Activated CD4-positive, alpha-beta memory T cell treated with anti-CD3 and anti-CD28 coated beads, Interleukin-2, amount 10 ng/mL, durations not matched to agents 7 days and 5 days (primary cell): ENCODE measurements at regions not wholly inside any gene's neighbourhood (a gene's known extent, or its start where the extent isn't known, plus 50 kb on each side); places are given as distances from the start of the nearest gene placed in this dataset.

Experiments
- CTCF ChIA-PET: fragments of 350-600 bp; sonication (Branson Sonifier 250); formaldehyde crosslinking; loops from one replicate; lab custom pipeline; 2021; ENCODE audit warnings: antibody characterized with exemption, inconsistent platforms; lab: Charles Lee
- POLR2A ChIA-PET: fragments of 350-600 bp; sonication (Branson Sonifier 250); formaldehyde crosslinking; loops from one replicate; lab custom pipeline; 2021; ENCODE audit warnings: antibody characterized with exemption; lab: Charles Lee
- DNase-seq: peaks from one replicate; pipeline ENCODE4 v3.0.0-alpha.2; 2020
- H3K27ac Mint-ChIP-seq: one replicate; pipeline ENCODE4 v1.8.0; 2021; ENCODE audit warnings: mild to moderate bottlenecking, mixed read lengths
- H3K27me3 Mint-ChIP-seq: one replicate; pipeline ENCODE4 v1.8.0; 2021; ENCODE audit warnings: mixed read lengths
- H3K36me3 Mint-ChIP-seq: one replicate; pipeline ENCODE4 v1.8.0; 2021; ENCODE audit warnings: low read depth, mixed read lengths
- H3K4me1 Mint-ChIP-seq: one replicate; pipeline ENCODE4 v1.8.0; 2021; ENCODE audit warnings: mixed read lengths
- H3K4me3 Mint-ChIP-seq: one replicate; pipeline ENCODE4 v1.8.0; 2021; ENCODE audit warnings: mild to moderate bottlenecking, mixed read lengths
- H3K9me3 Mint-ChIP-seq: one replicate; pipeline ENCODE4 v1.8.0; 2021; ENCODE audit warnings: mixed read lengths

DNA sequence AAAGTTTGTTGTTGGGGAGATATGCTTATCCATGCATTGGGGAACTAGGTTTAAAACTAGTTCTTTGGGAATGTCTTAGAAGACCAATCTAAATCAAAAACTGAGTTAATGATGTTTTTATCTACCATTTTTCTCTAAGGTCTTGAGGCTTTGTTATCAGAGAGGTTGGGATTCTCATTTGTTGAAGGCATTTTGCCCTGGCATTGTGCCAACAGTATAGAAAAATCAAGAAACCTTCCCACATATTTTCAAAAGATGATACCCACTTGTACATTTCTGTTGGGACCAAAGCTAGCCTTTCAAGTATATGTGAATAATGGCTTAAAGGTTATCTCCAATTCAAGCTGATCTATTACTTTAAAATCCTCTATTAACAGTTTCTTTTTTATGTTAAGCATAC lies 419.8 kb upstream of the KIF2A start:
- ChIA-PET POLR2A (no interaction called here), CTCF (no interaction called here)
- H3K4me3 Mint-ChIP-seq: no peak overlapping the region
- no peaks in the 10 kb centered on the region for H3K27me3 Mint-ChIP-seq
- H3K36me3 Mint-ChIP-seq: no peaks in the 10 kb centered on the region
- no peak overlapping the region for H3K27ac Mint-ChIP-seq
- DNase-seq: no peak
- no peaks in the 10 kb centered on the region for H3K4me1 Mint-ChIP-seq
- no peaks in the 10 kb centered on the region for H3K9me3 Mint-ChIP-seq

DNA sequence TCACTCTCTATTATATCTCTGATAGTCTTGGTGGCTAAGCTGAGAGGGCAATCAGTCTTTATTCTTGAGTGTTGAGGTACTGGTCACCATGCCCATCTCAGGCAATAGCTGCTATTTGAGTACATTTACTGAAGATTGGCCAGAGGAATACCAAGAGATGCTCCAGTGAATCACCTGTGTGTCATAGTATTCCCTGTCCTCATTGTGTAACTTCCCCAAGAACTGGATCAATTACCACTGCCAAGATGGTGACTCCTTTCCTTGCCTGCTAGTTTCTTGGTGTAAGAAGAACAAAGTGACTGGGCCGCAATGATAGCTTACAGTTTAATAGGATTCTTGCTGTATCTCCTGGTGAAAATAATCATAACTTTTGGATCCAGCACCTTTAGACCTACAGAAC lies 418.7 kb upstream of the KIF2A start:
- ChIA-PET POLR2A (no interaction called here), CTCF (no interaction called here)
- Mint-ChIP-seq H3K4me1 (no peaks in the 10 kb centered on the region), H3K27ac (no peak overlapping the region), H3K27me3 (no peaks in the 10 kb centered on the region), H3K9me3 (no peaks in the 10 kb centered on the region), H3K36me3 (no peaks in the 10 kb centered on the region), H3K4me3 (no peak overlapping the region)
- DNase-seq: no peak

DNA sequence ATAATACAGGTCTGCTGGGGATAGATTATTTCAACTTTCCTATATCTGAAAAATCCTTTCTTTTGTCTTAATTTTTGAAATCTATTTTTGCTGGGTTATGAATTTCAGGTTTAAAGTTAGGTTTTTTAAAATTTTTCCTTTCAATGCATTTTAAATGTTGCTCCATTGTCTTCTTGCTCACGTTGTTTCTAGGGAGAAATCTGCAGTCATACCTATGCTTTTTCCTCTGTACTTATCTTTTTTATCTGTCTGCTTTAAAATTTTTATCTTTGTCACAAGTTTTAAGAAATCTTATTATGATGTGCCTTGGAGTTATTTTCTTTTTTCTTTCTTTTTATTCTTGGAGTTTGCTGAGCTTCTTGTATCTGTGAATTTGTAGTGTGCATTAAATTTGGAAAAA lies 412.0 kb upstream of the KIF2A start:
- H3K27ac Mint-ChIP-seq: no peak overlapping the region
- no peak overlapping the region for H3K4me3 Mint-ChIP-seq
- DNase-seq: no peak
- no peaks in the 10 kb centered on the region for H3K9me3 Mint-ChIP-seq
- no peaks in the 10 kb centered on the region for H3K36me3 Mint-ChIP-seq
- ChIA-PET POLR2A (no interaction called here), CTCF (no interaction called here)
- no peaks in the 10 kb centered on the region for H3K4me1 Mint-ChIP-seq
- H3K27me3 Mint-ChIP-seq: no peaks in the 10 kb centered on the region

DNA sequence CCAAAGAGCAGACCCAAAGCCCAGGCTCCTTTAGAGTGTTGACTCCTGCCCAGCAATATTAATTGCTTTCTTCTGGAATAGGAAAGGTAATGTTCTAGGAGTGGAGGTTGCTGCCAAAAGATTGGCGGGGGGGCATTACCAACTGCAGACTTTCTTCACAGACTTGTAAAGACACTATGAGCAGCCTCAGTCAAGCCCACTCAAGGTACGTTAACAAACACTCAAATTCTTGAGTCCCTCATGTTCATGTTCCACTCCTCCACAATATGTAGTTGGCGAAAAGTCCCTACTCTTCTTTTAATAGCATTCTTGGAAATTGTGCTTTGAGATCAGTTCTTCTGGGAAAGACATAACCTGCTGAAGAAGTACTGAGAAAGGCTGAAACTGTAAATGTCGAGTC lies 409.2 kb upstream of the KIF2A start:
- H3K27me3 Mint-ChIP-seq: no peaks in the 10 kb centered on the region
- no peak overlapping the region for H3K27ac Mint-ChIP-seq
- H3K9me3 Mint-ChIP-seq: no peaks in the 10 kb centered on the region
- ChIA-PET POLR2A (no interaction called here), CTCF (no interaction called here)
- H3K4me3 Mint-ChIP-seq: no peak overlapping the region
- DNase-seq: no peak
- no peaks in the 10 kb centered on the region for H3K36me3 Mint-ChIP-seq
- no peaks in the 10 kb centered on the region for H3K4me1 Mint-ChIP-seq

DNA sequence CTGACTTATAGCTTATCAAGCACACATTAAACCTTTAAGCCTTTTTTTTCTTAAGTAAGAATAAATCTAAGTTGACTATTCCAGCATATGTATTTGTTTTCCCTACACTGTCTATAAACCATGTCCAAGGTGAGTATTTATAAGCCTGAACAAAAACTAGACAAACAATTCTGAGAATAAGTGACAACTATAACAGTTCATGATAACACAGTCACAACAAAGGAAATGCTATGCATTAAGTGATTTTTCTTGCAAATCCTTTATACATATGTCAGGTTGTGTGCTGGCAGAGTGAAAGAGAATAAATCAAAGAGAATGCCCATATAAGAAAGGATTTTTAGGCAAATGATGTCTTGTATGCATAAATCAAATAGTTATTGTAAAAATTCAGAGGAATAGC lies 408.8 kb upstream of the KIF2A start:
- ChIA-PET CTCF (no interaction called here), POLR2A (no interaction called here)
- Mint-ChIP-seq H3K36me3 (no peaks in the 10 kb centered on the region), H3K4me1 (no peaks in the 10 kb centered on the region), H3K9me3 (no peaks in the 10 kb centered on the region), H3K27ac (no peak overlapping the region), H3K4me3 (no peak overlapping the region), H3K27me3 (no peaks in the 10 kb centered on the region)
- no peak for DNase-seq

DNA sequence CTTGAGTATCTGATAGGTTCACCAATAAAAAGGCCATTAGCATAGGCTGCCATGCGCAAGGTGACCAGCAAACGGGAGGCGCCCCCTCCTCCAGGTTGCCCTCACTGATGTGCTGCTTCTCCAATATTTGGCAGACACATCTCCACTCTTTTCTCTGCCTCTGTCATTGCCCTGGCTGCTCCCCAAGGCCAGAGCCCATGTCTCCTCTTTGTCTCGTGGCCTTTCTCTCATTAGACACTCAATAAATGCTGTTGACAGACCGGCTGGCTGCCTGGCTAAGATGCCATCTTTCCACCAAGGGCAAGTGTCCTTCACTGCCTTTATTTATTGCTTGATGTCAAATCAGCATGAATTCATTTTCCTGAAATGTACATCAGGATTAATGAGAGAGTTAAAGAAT lies 404.0 kb upstream of the KIF2A start:
- no peak for DNase-seq
- no peaks in the 10 kb centered on the region for H3K9me3 Mint-ChIP-seq
- no peaks in the 10 kb centered on the region for H3K4me1 Mint-ChIP-seq
- ChIA-PET POLR2A (no interaction called here), CTCF (no interaction called here)
- H3K27me3 Mint-ChIP-seq: no peaks in the 10 kb centered on the region
- H3K27ac Mint-ChIP-seq: no peak overlapping the region
- no peak overlapping the region for H3K4me3 Mint-ChIP-seq
- H3K36me3 Mint-ChIP-seq: no peaks in the 10 kb centered on the region

DNA sequence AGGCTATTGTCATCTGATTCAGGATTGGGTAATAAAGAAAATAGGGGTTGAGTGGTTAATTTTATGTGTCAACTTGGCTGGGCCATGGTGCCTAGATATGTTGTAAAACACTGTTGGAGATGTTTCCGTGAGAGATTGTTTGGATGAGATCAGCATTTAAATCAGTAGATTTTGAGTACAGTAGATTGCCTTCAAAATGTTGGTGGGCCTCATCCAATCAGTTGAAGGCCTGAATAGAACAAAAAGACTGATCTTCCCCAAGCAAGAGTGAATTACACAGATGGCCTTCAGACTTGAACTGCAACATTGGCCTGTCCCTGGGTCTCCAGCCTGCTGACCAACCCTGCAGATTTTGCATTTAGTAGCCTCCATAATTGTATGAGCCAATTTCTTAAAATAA lies 401.3 kb upstream of the KIF2A start:
- Mint-ChIP-seq H3K27ac (no peak overlapping the region), H3K27me3 (no peaks in the 10 kb centered on the region), H3K4me1 (no peaks in the 10 kb centered on the region), H3K4me3 (no peak overlapping the region), H3K9me3 (no peaks in the 10 kb centered on the region), H3K36me3 (no peaks in the 10 kb centered on the region)
- CTCF ChIA-PET: no interaction called here
- POLR2A ChIA-PET: no interaction called here
- no peak for DNase-seq

DNA sequence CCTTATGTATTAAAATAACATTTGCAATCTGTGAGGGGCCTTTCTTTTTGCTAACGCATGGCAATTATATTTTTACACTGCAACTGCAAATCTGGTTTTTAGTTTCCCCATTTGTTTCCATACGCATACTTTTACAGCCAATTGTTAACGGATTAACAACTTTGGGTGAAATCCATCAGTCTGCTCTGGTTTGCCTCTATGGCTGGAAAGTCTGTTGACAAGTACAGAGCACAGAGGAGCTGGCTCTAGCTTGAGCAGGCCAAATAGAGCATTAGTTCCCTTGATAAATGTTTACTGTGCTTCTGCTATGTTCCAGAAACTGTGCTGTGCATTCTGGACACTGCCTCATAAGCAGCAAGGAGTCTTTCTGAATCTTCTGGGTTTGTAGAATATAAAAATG lies 400.4 kb upstream of the KIF2A start:
- Mint-ChIP-seq H3K27ac (no peak overlapping the region), H3K36me3 (no peaks in the 10 kb centered on the region), H3K9me3 (no peaks in the 10 kb centered on the region), H3K27me3 (no peaks in the 10 kb centered on the region), H3K4me3 (no peak overlapping the region), H3K4me1 (no peaks in the 10 kb centered on the region)
- ChIA-PET POLR2A (no interaction called here), CTCF (no interaction called here)
- no peak for DNase-seq

DNA sequence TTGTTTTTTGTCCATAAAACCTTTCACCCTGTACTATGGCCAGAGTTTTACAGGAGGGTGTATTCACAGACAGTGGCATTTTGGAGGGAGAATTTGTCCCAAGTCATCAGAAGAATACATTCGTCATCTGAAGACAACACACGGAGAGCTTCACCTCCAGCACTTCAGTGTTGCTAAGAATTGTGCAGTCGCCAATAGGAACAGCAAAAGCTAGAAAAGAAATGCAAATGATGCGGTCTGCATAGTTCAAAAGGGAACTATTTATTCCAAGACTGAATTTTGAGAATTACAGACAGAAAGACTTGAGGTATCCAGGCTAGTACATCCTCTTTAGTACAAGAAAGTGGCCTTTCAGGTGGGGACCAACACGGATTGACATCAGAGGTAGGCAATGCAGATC lies 399.2 kb upstream of the KIF2A start:
- no peak for DNase-seq
- ChIA-PET CTCF (no interaction called here), POLR2A (no interaction called here)
- no peaks in the 10 kb centered on the region for H3K36me3 Mint-ChIP-seq
- no peaks in the 10 kb centered on the region for H3K9me3 Mint-ChIP-seq
- H3K4me3 Mint-ChIP-seq: no peak overlapping the region
- H3K27ac Mint-ChIP-seq: no peak overlapping the region
- H3K27me3 Mint-ChIP-seq: no peaks in the 10 kb centered on the region
- no peaks in the 10 kb centered on the region for H3K4me1 Mint-ChIP-seq

DNA sequence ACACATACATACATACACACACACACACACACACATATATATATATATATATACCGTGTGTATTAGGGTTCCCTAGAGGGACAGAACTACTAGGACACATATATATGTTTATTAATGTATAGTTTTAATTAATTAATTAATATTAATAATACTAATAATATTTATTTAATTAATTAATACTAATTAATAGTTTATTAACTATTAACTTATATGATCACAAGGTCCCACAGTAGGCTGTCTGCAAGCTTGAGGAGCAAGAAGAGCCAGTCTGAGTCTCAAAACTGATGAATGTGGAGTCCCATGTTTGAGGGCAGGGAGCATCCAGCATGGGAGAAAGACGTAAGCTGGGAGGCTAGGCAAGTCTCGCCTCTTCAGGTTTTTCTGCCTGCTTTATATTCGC lies 398.0 kb upstream of the KIF2A start:
- Mint-ChIP-seq H3K4me3 (no peak overlapping the region), H3K36me3 (no peaks in the 10 kb centered on the region), H3K27me3 (no peaks in the 10 kb centered on the region), H3K27ac (no peak overlapping the region), H3K9me3 (peaks cover 2% of the 10 kb centered on the region), H3K4me1 (no peaks in the 10 kb centered on the region)
- no peak for DNase-seq
- ChIA-PET CTCF (no interaction called here), POLR2A (no interaction called here)

DNA sequence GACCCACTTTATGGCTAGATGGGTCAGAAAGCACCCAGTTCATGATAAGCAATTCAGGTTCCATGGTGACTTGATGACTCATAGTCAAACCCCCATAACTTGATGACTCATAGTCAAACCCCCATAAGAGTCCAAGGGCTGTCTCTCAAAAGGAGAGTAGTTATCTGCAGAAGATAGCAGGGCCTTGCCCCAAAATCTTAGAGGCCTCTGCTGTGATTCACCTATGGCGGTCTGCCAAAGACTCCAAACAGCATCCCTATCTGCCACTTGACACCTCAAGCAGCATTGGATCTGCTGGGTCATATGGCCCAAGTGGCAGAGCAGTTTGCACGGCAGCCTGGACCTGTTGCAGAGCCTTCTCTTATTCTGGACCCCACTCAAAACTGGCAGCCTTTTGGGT lies 395.2 kb upstream of the KIF2A start:
- Mint-ChIP-seq H3K4me3 (no peak overlapping the region), H3K4me1 (no peaks in the 10 kb centered on the region), H3K27me3 (no peaks in the 10 kb centered on the region), H3K36me3 (no peaks in the 10 kb centered on the region), H3K27ac (no peak overlapping the region), H3K9me3 (peaks cover 2% of the 10 kb centered on the region)
- ChIA-PET POLR2A (no interaction called here), CTCF (no interaction called here)
- DNase-seq: no peak

DNA sequence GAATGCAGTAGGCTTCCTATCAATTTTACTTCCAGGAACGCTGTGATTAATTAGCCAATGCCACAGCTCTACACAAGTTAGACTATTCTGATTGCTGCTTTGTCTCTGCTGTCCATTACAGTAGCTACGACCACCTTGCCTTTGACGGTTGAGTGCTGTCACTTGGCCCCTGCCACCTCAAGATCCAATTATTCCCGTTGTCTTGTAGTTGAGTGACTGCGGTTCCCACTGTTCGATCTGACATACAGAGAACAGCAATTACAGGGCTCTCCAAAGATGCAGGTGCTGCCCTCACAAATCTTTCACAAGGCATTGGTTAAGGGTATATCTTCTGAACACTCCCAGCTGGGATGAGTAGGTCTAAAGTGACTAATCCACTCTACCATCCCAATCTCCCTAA lies 393.4 kb upstream of the KIF2A start:
- H3K27ac Mint-ChIP-seq: no peak overlapping the region
- no peak for DNase-seq
- H3K4me1 Mint-ChIP-seq: no peaks in the 10 kb centered on the region
- peaks cover 2% of the 10 kb centered on the region for H3K9me3 Mint-ChIP-seq
- ChIA-PET CTCF (no interaction called here), POLR2A (no interaction called here)
- H3K4me3 Mint-ChIP-seq: no peak overlapping the region
- no peaks in the 10 kb centered on the region for H3K27me3 Mint-ChIP-seq
- H3K36me3 Mint-ChIP-seq: no peaks in the 10 kb centered on the region

DNA sequence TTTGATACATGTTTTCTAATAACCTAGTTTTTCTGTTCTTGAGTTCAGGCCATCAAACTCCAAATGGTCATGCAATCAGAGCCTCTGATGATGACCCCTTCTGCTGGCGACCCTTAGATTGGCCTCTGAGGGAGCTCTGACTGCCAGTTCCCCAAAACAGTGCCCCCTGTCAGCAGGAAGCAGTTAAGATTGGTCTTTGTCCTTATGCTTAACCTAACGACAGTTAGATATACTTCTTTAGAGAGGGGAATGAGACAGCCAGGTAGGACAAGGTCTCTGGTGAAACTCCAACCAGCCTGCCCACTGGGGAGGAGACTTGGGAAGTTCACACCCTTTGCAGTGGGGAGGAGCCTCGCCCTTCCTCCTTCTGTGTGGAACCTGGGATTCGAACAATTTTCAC lies 390.4 kb upstream of the KIF2A start:
- Mint-ChIP-seq H3K4me1 (no peaks in the 10 kb centered on the region), H3K4me3 (no peak overlapping the region), H3K27me3 (no peaks in the 10 kb centered on the region), H3K36me3 (no peaks in the 10 kb centered on the region), H3K9me3 (peaks cover 2% of the 10 kb centered on the region), H3K27ac (no peak overlapping the region)
- CTCF ChIA-PET: no interaction called here
- POLR2A ChIA-PET: no interaction called here
- DNase-seq: no peak

DNA sequence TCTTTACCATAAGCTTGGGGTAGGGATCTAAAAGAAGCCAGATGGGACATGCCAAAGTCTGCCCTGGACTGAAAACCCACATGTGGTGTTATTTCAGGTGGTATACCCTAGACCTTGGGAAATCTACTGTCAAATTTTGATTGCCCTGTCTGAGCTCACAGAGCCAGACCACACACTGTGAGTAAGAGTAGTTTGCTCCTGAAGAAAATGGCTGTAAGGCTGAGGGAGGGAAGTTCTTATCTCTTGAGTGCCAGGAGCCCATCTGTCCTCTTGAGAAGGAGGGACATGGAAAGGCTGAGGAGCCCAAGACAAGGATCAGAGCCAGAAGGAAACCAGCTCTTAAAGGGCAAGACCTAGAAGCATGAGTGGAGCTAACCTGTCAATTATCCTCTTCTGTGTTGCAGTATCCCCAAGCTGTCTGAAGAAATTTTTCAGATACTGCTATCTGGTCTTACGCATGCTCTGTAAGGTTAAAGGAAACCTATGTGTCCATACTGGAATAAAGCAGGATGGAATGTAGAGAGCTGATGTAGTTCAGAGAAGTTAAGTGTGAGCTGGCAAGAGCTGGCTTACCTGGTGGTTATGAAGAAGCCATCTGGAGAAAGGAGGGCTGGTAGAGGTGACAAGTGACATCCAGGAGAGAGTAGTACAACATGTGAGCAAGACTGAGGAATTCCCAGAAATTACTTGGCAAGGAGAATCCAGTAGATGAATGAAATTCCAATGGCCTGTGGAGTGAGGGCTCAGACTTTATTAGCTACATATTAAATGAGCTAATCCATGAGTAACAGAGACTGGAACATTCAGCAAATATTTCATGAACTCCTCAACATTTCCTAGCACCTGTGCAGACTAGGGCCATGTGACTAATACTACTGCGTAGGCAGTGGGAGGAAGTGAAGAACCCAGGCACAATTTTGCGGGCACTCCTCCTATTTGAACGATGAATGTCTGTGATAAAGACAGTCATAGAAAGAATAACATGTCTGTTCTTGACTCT lies 389.1 kb upstream of the KIF2A start:
- POLR2A ChIA-PET: no interaction called here
- Mint-ChIP-seq H3K27me3 (no peaks in the 10 kb centered on the region), H3K4me3 (no peak overlapping the region), H3K27ac (no peak overlapping the region), H3K36me3 (no peaks in the 10 kb centered on the region), H3K4me1 (no peaks in the 10 kb centered on the region), H3K9me3 (peaks cover 2% of the 10 kb centered on the region)
- DNase-seq: no peak
- CTCF ChIA-PET: no interaction called here
